Uterus (tissue), 3 donors: ENCODE measurements at regions not wholly inside any gene's neighbourhood (a gene's known extent, or its start where the extent isn't known, plus 50 kb on each side); places are given as distances from the start of the nearest gene placed in this dataset.

Experiments used
- DNase-seq, 2 donors: peaks; one replicate each; pipeline ENCODE4 v3.0.0-alpha.2; 2019 to 2020
- H3K27ac ChIP-seq, 2 donors: fragments of 200-600 bp; sonication (generic); 1 replicate in 1 of 2; 2 replicates in 1 of 2; pipeline ENCODE4 v1.5.1; 2016 to 2018
- H3K27me3 ChIP-seq, 2 donors: fragments of 200-600 bp; sonication (generic); one replicate each; pipeline ENCODE4 v1.5.1; 2018 to 2019; ENCODE audit warnings: control low read depth in 1 of 2
- H3K36me3 ChIP-seq, 2 donors: fragments of 200-600 bp; sonication (generic); one replicate each; pipeline ENCODE4 v1.5.1; 2019; ENCODE audit warnings: control low read depth in 1 of 2
- H3K4me1 ChIP-seq, 2 donors: fragments of 200-600 bp; sonication (generic); one replicate each; pipeline ENCODE4 v1.5.1; 2018 to 2019; ENCODE audit warnings: control low read depth in 1 of 2
- H3K4me3 ChIP-seq, 2 donors: fragments of 200-600 bp; sonication (generic); 1 replicate in 1 of 2; 2 replicates in 1 of 2; pipeline ENCODE4 v1.5.1; 2018 to 2019; ENCODE audit warnings: mild to moderate bottlenecking in 1 of 2
- H3K9me3 ChIP-seq, 2 donors: fragments of 200-600 bp; sonication (generic); one replicate each; pipeline ENCODE4 v1.5.1; 2019; ENCODE audit warnings: control low read depth in 1 of 2
- POLR2A ChIP-seq, 2 donors: fragments of 450-650 bp; IDR thresholded peaks; one replicate each; pipeline ENCODE4 v1.6.1; 2016; ENCODE audit warnings: antibody characterized with exemption in 2 of 2, mild to moderate bottlenecking in 1 of 2, moderate library complexity in 1 of 2
- intact Hi-C: fragments of 100-400 bp; cut with DNase I; formaldehyde crosslinking; loops from one replicate; pipeline ENCODE4 v1.15.1; 2023; ENCODE audit warnings: low total_unique reads
- TF ChIP-seq, protein P1 (sequence below), 4 experiments: fragments of 200-600 bp in 2 of 4; fragments of 450-650 bp in 2 of 4; sonication (generic) in 2 of 4; IDR thresholded peaks; one replicate each; pipeline ENCODE4 v1.5.1; 2016 to 2019; ENCODE audit warnings: antibody characterized with exemption in 4 of 4, mild to moderate bottlenecking in 2 of 4, moderate library complexity in 1 of 4
- donor health status: DM: yes; HTN: yes; CAD: no.

- DNase-seq, result no peak
- Histone ChIP-seq H3K27me3 (no peaks in the 10 kb centered on the region), H3K9me3 (no peaks in the 10 kb centered on the region), H3K36me3 (no peaks in the 10 kb centered on the region), H3K4me3 (no peak overlapping the region), H3K27ac (no peak overlapping the region), H3K4me1 (no peaks in the 10 kb centered on the region)
- intact Hi-C loops, result no loop called here
- TF ChIP-seq, protein P1, sequence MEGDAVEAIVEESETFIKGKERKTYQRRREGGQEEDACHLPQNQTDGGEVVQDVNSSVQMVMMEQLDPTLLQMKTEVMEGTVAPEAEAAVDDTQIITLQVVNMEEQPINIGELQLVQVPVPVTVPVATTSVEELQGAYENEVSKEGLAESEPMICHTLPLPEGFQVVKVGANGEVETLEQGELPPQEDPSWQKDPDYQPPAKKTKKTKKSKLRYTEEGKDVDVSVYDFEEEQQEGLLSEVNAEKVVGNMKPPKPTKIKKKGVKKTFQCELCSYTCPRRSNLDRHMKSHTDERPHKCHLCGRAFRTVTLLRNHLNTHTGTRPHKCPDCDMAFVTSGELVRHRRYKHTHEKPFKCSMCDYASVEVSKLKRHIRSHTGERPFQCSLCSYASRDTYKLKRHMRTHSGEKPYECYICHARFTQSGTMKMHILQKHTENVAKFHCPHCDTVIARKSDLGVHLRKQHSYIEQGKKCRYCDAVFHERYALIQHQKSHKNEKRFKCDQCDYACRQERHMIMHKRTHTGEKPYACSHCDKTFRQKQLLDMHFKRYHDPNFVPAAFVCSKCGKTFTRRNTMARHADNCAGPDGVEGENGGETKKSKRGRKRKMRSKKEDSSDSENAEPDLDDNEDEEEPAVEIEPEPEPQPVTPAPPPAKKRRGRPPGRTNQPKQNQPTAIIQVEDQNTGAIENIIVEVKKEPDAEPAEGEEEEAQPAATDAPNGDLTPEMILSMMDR (IDR thresholded peaks at IDR 0.05), result no peak
- no peak for TF ChIP-seq POLR2A (IDR thresholded peaks at IDR 0.05)
These were observed 454.0 kb upstream of the RBMS3 start for GRCh38 chr3:28826840-28827239.

GRCh38 chr3:28835249-28835648 lies 445.6 kb upstream of the RBMS3 start:
- no peaks in the 10 kb centered on the region for H3K27me3 ChIP-seq
- H3K4me3 ChIP-seq, result no peak overlapping the region
- H3K27ac ChIP-seq, result no peak overlapping the region
- H3K9me3 ChIP-seq, result no peaks in the 10 kb centered on the region
- no peak for DNase-seq
- no peaks in the 10 kb centered on the region for H3K36me3 ChIP-seq
- H3K4me1 ChIP-seq, result no peaks in the 10 kb centered on the region
- no peak for TF ChIP-seq POLR2A (IDR thresholded peaks at IDR 0.05)
- TF ChIP-seq, protein P1 (IDR thresholded peaks at IDR 0.05), result no peak
- intact Hi-C loops, result no loop called here

DNA sequence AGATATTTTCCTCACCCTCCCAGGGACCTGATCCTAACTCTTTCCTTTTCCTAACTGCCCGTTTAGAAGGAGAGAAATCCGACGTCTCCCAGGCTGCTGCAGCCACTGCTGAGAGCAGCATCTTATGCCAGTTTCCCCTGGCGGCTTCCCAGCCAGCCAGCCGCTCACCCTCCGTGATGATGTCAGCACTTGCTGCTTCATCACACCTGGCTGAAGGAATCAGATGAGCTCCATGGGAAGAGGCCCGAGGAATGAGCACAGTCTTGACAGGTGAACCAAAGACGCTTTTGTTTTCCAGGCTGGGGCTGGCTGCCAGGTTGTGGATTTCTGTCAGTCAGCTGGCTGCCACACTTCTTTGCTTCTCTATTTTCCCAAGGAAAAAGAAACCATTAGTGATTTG lies 445.1 kb upstream of the RBMS3 start:
- Histone ChIP-seq H3K36me3 (no peaks in the 10 kb centered on the region), H3K4me3 (no peak overlapping the region), H3K27ac (no peak overlapping the region), H3K9me3 (no peaks in the 10 kb centered on the region), H3K27me3 (no peaks in the 10 kb centered on the region), H3K4me1 (no peaks in the 10 kb centered on the region)
- intact Hi-C loops, result no loop called here
- DNase-seq, result no peak
- no peak for TF ChIP-seq POLR2A (IDR thresholded peaks at IDR 0.05)

GRCh38 chr3:28836199-28836598 lies 444.7 kb upstream of the RBMS3 start:
- TF ChIP-seq POLR2A (IDR thresholded peaks at IDR 0.05), result no peak
- TF ChIP-seq, protein P1 (IDR thresholded peaks at IDR 0.05), result no peak
- Histone ChIP-seq H3K4me1 (no peaks in the 10 kb centered on the region), H3K27me3 (no peaks in the 10 kb centered on the region), H3K4me3 (no peak overlapping the region), H3K27ac (no peak overlapping the region), H3K9me3 (no peaks in the 10 kb centered on the region), H3K36me3 (no peaks in the 10 kb centered on the region)
- DNase-seq, result no peak
- intact Hi-C loops, result no loop called here

DNA sequence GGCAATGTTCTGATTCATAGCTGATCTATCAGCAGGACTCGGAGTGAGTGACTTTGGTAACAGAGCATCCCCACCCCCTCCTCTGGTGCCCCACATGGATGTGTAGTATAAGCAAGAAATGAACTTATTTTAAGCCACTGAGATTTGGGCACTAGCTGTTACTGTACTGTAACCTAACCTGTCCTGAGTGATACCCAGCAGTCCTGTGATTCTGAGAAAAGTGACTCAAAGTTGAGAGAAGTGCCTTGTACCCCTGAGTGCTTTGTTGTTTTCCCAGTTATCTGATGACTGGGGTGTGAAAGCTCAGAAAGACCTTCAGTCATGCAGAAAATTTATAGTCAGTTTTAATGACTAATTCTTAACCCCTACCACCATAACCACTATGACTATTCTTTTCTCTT lies 439.9 kb upstream of the RBMS3 start:
- no peaks in the 10 kb centered on the region for H3K27me3 ChIP-seq
- no peaks in the 10 kb centered on the region for H3K9me3 ChIP-seq
- H3K27ac ChIP-seq, result no peak overlapping the region
- intact Hi-C loops, result no loop called here
- no peak overlapping the region for H3K4me3 ChIP-seq
- H3K4me1 ChIP-seq, result no peaks in the 10 kb centered on the region
- no peak for TF ChIP-seq POLR2A (IDR thresholded peaks at IDR 0.05)
- TF ChIP-seq, protein P1 (IDR thresholded peaks at IDR 0.05), result no peak
- no peak for DNase-seq
- H3K36me3 ChIP-seq, result no peaks in the 10 kb centered on the region

DNA sequence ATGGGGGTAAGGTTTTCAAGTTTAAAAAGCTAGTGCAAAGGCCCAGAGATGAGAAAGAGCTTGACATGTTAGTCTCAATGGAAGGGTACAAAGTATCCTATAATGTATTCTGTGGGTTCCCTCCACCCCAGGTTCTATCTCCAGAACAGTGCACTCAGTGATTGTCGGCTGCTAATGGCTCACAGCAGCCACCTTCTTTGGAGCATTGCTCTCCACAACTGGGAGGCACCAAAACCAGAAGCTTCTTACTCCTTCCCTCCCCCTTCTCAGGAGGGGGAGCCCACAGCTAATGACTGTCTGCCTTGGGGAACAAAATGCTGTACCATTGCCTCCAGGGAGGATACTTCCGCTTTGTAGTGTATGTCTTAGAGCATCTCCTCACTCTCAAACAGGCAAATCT lies 439.4 kb upstream of the RBMS3 start:
- intact Hi-C loops, result no loop called here
- no peaks in the 10 kb centered on the region for H3K27me3 ChIP-seq
- H3K4me1 ChIP-seq, result no peaks in the 10 kb centered on the region
- DNase-seq, result no peak
- H3K27ac ChIP-seq, result no peak overlapping the region
- TF ChIP-seq, protein P1 (IDR thresholded peaks at IDR 0.05), result no peak
- no peak for TF ChIP-seq POLR2A (IDR thresholded peaks at IDR 0.05)
- no peak overlapping the region for H3K4me3 ChIP-seq
- H3K36me3 ChIP-seq, result no peaks in the 10 kb centered on the region
- no peaks in the 10 kb centered on the region for H3K9me3 ChIP-seq
